Activated CD4-positive, CD25-positive, alpha-beta regulatory T cell (primary cell): ENCODE measurements at regions not wholly inside any gene's neighbourhood (a gene's known extent, or its start where the extent isn't known, plus 50 kb on each side); places are given as distances from the start of the nearest gene placed in this dataset.
"Not testable (repeated sequence)": the region's sequence is repeated elsewhere in the genome, so short reads cannot be mapped to it uniquely, and the experiment has no call there.

Experiments
- DNase-seq, 4 experiments: peaks; one replicate each; lab custom pipeline; 2025; lab: John Stamatoyannopoulos, UW

- DNase-seq: not testable (repeated sequence)
Measured at GRCh38 chr9:85792057-85792456, 50.3 kb upstream of the AGTPBP1 start.

GRCh38 chr9:85802978-85803695, 61.4 kb upstream of the AGTPBP1 start:
- DNase-seq: not testable (repeated sequence)

DNA sequence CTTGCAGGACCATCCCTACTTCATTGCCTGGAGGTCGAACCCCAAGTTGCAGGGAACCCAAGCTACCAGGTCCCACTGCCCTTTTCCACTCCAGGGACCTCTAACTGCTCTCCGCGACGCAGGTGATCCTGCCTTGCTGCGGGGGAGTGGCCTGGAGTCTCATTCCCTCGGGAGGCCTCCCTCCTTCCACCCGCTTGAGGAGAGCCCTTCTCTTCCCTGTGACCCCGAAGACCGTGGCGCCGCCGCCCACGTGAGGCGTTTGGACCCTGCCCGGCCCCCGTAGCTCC, 63.0 kb upstream of the AGTPBP1 start:
- DNase-seq: not testable (repeated sequence)

- peak; percentile 27 to 48 (median 29) for DNase-seq
Measured at GRCh38 chr9:85805134-85806005, 63.6 kb upstream of the AGTPBP1 start.

DNA sequence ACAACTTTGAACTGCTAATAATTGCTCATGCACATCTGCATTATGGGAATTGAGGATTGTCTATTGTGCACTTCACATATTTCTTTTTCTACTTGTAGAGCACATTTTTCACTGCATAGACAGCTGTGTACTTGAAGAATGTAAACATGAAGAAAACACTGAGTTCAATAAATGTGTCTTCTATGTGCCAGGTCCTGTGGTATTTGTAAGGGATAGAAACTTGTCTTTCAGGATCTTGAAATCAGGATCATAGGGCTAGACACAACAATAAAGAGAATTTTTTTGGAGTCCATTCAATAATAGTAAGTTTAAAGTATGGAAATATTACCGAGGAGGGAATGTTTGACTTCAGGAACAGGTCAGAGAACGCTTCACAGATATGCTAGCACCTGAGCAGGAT, 66.6 kb upstream of the AGTPBP1 start:
- DNase-seq: not testable (repeated sequence)

DNA sequence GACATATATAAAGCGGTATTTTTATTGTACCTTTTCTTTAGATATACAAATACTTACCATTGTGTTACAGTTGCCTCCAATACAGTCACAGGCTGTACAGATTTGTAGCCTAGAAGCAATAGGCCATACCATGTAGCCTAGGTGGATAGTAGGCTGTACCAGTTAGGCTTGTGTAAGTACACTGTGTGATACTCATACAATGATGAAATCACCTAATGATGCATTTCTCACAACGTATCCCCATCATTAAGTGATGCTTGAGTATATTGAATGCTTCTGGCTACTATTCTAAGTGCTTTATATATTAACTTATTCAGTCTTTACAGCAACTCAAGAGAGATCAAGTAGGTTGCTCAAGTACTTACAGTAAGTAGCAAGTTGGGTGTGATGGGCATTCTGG, 71.6 kb upstream of the AGTPBP1 start:
- not testable (repeated sequence) for DNase-seq

- not testable (repeated sequence) for DNase-seq
Measured at GRCh38 chr9:85814800-85815199, 73.0 kb upstream of the AGTPBP1 start.

DNA sequence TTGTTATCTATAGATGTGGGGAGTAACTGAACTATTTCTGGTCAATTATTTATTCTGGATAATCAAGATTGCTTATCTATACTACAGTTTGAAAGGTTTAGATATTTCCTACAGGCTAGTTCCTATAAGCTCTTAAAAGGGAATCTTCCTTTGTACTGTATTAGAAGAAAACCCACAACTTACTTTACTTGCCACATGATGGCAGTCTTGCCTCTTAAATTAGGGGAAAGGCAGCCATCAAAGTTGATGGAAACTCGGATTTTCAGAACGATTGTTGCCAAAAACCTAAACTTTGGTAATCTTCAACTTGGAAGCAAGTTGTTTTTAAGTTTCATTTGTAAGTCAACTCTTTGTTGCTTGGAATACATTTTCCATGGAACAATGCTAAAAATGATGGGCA, 77.2 kb upstream of the AGTPBP1 start:
- DNase-seq: not testable (repeated sequence)

DNA sequence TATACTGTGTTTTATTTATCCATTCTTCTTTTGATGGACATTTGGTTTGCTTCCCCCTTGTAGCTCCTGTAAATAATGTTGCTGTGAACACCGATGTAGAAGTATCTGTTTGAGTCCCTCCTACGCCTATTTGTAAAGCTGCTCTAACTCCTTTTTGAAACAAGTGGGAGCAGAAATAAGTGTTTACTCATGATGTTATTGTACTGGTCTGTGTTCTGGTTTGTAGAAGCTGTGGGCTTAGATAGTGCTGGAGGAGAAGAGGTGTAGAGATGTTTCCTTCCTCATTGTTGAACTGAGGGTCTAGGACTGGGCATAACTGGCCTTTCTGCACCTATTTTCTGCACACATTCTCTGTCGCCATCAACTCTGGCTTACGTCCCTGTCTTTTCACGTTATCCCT, 78.8 kb upstream of the AGTPBP1 start:
- not testable (repeated sequence) for DNase-seq

DNA sequence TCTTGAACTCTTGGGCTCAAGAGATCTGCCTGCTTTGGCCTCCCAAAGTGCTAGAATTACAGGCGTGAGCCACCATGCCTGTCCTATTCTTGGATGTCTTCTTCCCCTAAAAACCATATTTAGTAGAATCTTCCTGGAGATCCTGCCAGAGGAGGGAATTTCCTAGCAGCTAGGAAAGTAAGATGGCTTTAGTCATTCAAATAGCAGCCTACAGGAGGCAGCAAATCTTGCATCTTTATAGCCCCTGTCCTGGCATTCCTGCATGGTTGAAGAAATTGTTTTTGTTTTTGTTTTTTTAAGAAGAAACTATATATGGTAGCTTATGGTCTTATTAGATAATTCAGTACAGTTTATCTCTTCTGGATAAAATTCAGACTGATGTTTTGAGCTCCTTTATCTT, 83.2 kb upstream of the AGTPBP1 start:
- not testable (repeated sequence) for DNase-seq

DNA sequence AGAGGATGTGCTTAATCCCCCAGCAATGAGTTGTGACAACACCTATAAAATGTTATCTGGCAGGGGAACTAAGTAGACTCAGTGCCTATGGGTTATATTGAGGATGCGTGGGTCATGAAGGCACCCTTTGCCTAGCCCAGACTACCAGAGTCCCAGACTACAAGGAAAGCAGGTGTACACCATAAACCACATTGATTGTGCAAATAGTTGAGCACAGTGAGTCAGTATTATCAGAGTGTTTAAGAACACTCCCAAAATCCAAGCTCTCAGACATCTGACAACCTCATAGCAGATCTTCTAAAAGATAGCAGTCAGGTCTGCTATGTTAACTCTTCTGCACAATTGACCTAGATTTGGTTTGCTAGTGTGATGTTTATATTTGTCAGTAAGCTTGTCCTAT, 92.8 kb upstream of the AGTPBP1 start:
- DNase-seq: not testable (repeated sequence)

GRCh38 chr9:85843949-85844348, 97.0 kb upstream of the NAA35 start:
- DNase-seq: not testable (repeated sequence)

DNA sequence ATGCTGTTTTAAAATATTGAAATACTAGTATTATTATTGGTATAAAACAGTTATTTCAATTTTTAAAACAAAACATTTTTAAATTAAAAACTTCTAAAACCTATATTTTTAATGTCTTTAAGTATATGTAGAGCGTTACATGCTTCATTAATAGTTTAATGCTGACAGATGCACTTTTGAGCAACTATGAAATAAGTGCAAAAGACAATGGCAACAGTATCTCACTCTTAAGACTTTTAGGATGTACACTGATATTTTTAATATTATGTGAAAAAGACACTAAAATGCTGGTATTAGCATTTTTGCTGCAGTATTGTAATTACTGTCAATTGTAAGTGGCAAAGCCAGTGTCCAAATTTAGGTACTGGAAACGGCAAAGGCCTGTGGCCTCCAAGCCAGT, 93.2 kb upstream of the NAA35 start:
- not testable (repeated sequence) for DNase-seq

DNA sequence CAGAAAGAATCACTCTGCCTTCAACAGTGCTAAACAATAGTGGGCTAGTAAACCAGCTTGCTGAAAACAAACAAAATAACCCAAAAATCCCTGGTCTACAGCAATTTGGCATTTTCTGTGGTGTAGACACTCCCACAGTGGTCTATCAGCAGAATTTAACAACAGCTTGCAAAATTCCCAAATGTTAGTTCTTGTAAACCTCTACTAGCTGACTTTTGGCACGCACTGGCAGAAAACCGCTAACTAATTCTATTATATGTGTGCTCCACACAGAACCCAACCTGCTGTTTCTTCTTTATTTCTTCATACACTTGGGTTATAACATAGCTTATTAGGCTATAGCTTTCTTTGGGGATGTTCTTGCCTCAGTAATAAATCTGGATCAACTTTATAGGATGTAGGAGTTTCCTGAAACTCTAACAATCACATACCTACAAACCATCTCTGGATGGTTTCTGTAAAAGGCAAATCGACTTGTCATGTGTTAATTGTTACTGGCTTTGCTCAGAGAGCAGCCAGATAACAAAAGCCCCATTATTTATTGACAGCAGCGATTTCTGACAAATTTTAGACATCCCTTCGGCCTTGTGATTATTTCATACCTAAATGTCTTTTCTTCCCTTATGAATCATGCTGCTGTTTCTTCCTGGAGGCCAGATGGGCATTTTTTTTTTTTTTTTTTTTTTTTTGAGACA, 82.7 kb upstream of the NAA35 start:
- no peak for DNase-seq

- DNase-seq: no peak
Measured at GRCh38 chr9:85859765-85860164, 81.2 kb upstream of the NAA35 start.

DNA sequence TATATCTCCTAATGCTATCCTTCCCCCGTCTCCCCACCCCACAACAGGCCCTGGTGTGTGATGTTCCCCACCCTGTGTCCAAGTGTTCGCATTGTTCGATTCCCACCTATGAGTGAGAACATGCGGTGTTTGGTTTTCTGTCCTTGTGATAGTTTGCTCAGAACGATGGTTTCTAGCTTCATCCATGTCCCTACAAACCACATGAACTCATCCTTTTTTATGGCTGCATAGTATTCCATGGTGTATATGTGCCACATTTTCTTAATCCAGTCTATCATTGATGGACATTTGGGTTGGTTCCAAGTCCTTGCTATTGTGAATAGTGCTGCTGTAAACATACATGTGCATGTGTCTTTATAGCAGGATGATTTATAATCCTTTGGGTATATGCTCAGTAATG, 79.1 kb upstream of the NAA35 start:
- DNase-seq: not testable (repeated sequence)

DNA sequence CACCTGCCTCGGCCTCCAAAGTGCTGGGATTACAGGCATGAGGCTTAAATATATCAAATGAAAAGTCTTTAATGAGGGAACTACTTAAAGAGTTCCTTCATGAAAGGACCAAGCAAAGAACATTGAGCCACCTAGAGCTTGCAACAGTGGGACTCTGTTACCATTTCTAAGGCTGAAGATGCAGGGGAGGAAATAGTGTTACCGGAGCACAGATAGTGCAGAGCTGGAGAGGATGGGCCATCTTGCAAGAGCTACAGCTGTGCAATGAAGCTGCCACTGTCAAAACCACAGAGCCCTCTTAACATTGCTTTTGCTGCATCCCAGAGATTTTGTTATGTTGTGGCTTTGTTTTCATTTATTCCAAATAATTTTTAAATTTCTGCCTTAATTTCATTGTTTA, 77.1 kb upstream of the NAA35 start:
- no peak for DNase-seq

GRCh38 chr9:85871008-85871407, 69.9 kb upstream of the NAA35 start:
- no peak for DNase-seq

GRCh38 chr9:85871683-85872082, 69.3 kb upstream of the NAA35 start:
- not testable (repeated sequence) for DNase-seq

DNA sequence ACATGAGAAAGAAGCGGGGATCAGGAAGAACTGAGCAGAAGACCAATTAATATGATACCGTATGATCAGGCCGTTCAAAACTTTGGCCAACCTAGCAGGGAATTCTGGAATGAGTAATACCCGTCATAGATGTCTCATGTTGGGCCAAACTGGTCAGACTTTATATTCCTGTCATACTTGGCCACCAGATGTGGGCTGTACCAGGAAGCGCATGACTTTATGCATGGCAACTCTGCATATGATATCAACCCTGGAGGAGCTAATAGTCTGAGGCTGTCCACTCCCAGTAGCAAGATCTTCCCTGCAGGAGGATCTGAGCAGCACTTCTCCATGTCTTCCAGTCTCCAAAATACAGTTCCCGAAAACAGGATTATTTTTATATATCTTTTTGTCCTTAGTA, 68.5 kb upstream of the NAA35 start:
- no peak for DNase-seq

DNA sequence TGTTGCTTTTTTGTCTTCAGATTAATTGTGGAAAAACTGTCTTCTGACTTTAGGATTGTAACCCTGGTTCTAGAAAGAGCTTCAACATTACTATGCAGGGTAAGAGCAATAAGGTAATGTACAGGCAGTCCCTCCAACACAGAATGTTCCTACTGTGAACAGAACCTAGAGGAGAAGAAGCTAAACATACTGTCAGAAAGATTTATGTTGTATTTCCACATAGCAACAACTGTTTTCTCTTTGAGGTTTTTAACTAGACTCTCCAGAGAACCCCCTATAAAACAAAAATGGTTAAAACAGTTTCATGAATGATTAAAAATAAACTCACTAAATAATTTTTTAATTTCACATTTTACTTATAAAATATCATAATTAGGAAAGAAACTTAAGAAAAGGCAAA, 64.3 kb upstream of the NAA35 start:
- DNase-seq: no peak

- not testable (repeated sequence) for DNase-seq
Measured at GRCh38 chr9:85878872-85879597, 61.9 kb upstream of the NAA35 start.
